ENCODE measurements at regions not wholly inside any gene's neighbourhood (a gene's known extent, or its start where the extent isn't known, plus 50 kb on each side); places are given as distances from the start of the nearest gene placed in this dataset.

- ATAC-seq (no peak), DNase-seq (no peak)
- Histone ChIP-seq H3K4me1 (no peaks in the 10 kb centered on the region), H3K9me3 (no peaks in the 10 kb centered on the region), H3K4me3 (no peak overlapping the region), H3K27ac (no peak overlapping the region), H3K27me3 (no peaks in the 10 kb centered on the region), H3K36me3 (no peaks in the 10 kb centered on the region)
- TF ChIP-seq POLR2A (IDR thresholded peaks at IDR 0.05), result no peak
- TF ChIP-seq CTCF (IDR thresholded peaks at IDR 0.05), result no peak
- intact Hi-C loops (cut with DNase I), result no loop called here
- 15% methylated on average over 4 of the region's 4 CpGs for WGBS (ENCODE audit: insufficient coverage, low coverage, low lambda C conversion rate, missing lambda C conversion rate)
Observed at GRCh38 chr13:105016266-105016665, 1519.2 kb downstream of the EFNB2 start.

GRCh38 chr13:105008604-105009003 is 1526.9 kb downstream of the EFNB2 start:
- WGBS (ENCODE audit: insufficient coverage, low coverage, low lambda C conversion rate, missing lambda C conversion rate), result 71% methylated on average over 5 of the region's 5 CpGs
- H3K36me3 ChIP-seq, result no peaks in the 10 kb centered on the region
- DNase-seq, result no peak

GRCh38 chr13:105007166-105007808 is 1528.2 kb downstream of the EFNB2 start:
- Histone ChIP-seq H3K4me1 (no peaks in the 10 kb centered on the region), H3K27me3 (no peaks in the 10 kb centered on the region), H3K4me3 (no peak overlapping the region), H3K27ac (no peak overlapping the region), H3K36me3 (no peaks in the 10 kb centered on the region), H3K9me3 (no peaks in the 10 kb centered on the region)
- ATAC-seq (no peak), DNase-seq (no peak)
- intact Hi-C loops (cut with DNase I), result no loop called here
- 73% methylated on average over 6 of the region's 6 CpGs for WGBS (ENCODE audit: insufficient coverage, low coverage, low lambda C conversion rate, missing lambda C conversion rate)
- TF ChIP-seq POLR2A (IDR thresholded peaks at IDR 0.05) (no peak), CTCF (IDR thresholded peaks at IDR 0.05) (no peak)

More at GRCh38 chr13:105008604-105009003, 1526.9 kb downstream of the EFNB2 start:
- no peak for ATAC-seq
- no peaks in the 10 kb centered on the region for H3K9me3 ChIP-seq
- H3K27ac ChIP-seq, result no peak overlapping the region
- no peak for TF ChIP-seq POLR2A (IDR thresholded peaks at IDR 0.05)
- no peak for TF ChIP-seq CTCF (IDR thresholded peaks at IDR 0.05)
- no peak overlapping the region for H3K4me3 ChIP-seq
- H3K4me1 ChIP-seq, result no peaks in the 10 kb centered on the region
- no peaks in the 10 kb centered on the region for H3K27me3 ChIP-seq
- intact Hi-C loops (cut with DNase I), result no loop called here

GRCh38 chr13:104996022-104996421 is 1539.4 kb downstream of the EFNB2 start:
- Histone ChIP-seq H3K36me3 (no peaks in the 10 kb centered on the region), H3K4me1 (no peaks in the 10 kb centered on the region), H3K27me3 (no peaks in the 10 kb centered on the region), H3K4me3 (no peak overlapping the region), H3K27ac (no peak overlapping the region), H3K9me3 (no peaks in the 10 kb centered on the region)
- intact Hi-C loops (cut with DNase I), result no loop called here
- 58% methylated on average over 3 of the region's 3 CpGs for WGBS (ENCODE audit: insufficient coverage, low coverage, low lambda C conversion rate, missing lambda C conversion rate)
- ATAC-seq, result no peak
- DNase-seq, result no peak
- TF ChIP-seq CTCF (IDR thresholded peaks at IDR 0.05) (no peak), POLR2A (IDR thresholded peaks at IDR 0.05) (no peak)

- no peaks in the 10 kb centered on the region for H3K36me3 ChIP-seq
- no peak for DNase-seq
Observed at GRCh38 chr13:104993708-104994107, 1541.8 kb downstream of the EFNB2 start.

More at GRCh38 chr13:104993708-104994107, 1541.8 kb downstream of the EFNB2 start:
- H3K27ac ChIP-seq, result no peak overlapping the region
- intact Hi-C loops (cut with DNase I), result no loop called here
- no peak overlapping the region for H3K4me3 ChIP-seq
- TF ChIP-seq CTCF (IDR thresholded peaks at IDR 0.05), result no peak
- no peak for TF ChIP-seq POLR2A (IDR thresholded peaks at IDR 0.05)
- H3K9me3 ChIP-seq, result no peaks in the 10 kb centered on the region
- WGBS (ENCODE audit: insufficient coverage, low coverage, low lambda C conversion rate, missing lambda C conversion rate), result 60% methylated on average over 2 of the region's 3 CpGs
- H3K4me1 ChIP-seq, result no peaks in the 10 kb centered on the region
- no peaks in the 10 kb centered on the region for H3K27me3 ChIP-seq
- ATAC-seq, result no peak

Data from right lobe of liver (tissue), 6 donors.